ENCODE measurements at regions not wholly inside any gene's neighbourhood (a gene's known extent, or its start where the extent isn't known, plus 50 kb on each side); places are given as distances from the start of the nearest gene placed in this dataset.
"Not testable (repeated sequence)": the region's sequence is repeated elsewhere in the genome, so short reads cannot be mapped to it uniquely, and the experiment has no call there.

GRCh38 chr17:68768804-68769203 lies 167.6 kb upstream of the FAM20A start:
- Mint-ChIP-seq H3K36me3 (ENCODE audit: low read depth) (no peaks in the 10 kb centered on the region), H3K27ac (no peak overlapping the region), H3K4me1 (ENCODE audit: low read depth) (peaks cover 4% of the 10 kb centered on the region), H3K4me3 (no peak overlapping the region), H3K27me3 (ENCODE audit: low read depth) (peaks cover 4% of the 10 kb centered on the region), H3K9me3 (no peaks in the 10 kb centered on the region)

- Mint-ChIP-seq H3K36me3 (ENCODE audit: low read depth) (no peaks in the 10 kb centered on the region), H3K27ac (no peak overlapping the region), H3K9me3 (no peaks in the 10 kb centered on the region), H3K4me3 (no peak overlapping the region), H3K27me3 (ENCODE audit: low read depth) (peaks cover 8% of the 10 kb centered on the region), H3K4me1 (ENCODE audit: low read depth) (peaks cover 2% of the 10 kb centered on the region)
Measured at GRCh38 chr17:68766640-68767039, 165.5 kb upstream of the FAM20A start.

GRCh38 chr17:68763562-68763961 lies 162.4 kb upstream of the FAM20A start:
- Mint-ChIP-seq H3K4me3 (no peak overlapping the region), H3K4me1 (ENCODE audit: low read depth) (peaks cover 9% of the 10 kb centered on the region), H3K9me3 (no peaks in the 10 kb centered on the region), H3K36me3 (ENCODE audit: low read depth) (no peaks in the 10 kb centered on the region), H3K27ac (no peak overlapping the region), H3K27me3 (ENCODE audit: low read depth) (peaks cover 8% of the 10 kb centered on the region)

DNA sequence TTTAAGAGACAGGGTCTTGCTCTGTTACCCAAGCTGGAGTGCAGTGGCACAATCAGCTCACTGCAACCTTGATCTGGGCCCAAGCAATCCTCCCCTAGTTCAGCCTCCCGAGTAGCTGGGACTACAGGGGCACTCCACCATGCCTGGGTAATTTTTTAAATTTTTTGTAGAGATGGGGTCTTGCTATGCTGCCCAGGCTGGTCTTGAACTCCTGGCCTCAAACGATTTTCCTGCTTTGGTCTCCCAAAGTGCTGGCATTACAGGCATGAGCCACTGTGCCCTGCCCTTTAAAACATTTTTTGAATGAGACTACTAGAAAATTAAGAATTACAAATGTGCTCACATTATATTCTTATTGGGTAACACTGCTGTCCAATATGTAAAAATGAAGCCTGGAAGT lies 161.7 kb upstream of the FAM20A start:
- Mint-ChIP-seq H3K27me3 (ENCODE audit: low read depth) (peaks cover 8% of the 10 kb centered on the region), H3K4me3 (no peak overlapping the region), H3K36me3 (ENCODE audit: low read depth) (no peaks in the 10 kb centered on the region), H3K4me1 (ENCODE audit: low read depth) (peaks cover 9% of the 10 kb centered on the region), H3K27ac (no peak overlapping the region), H3K9me3 (no peaks in the 10 kb centered on the region)

DNA sequence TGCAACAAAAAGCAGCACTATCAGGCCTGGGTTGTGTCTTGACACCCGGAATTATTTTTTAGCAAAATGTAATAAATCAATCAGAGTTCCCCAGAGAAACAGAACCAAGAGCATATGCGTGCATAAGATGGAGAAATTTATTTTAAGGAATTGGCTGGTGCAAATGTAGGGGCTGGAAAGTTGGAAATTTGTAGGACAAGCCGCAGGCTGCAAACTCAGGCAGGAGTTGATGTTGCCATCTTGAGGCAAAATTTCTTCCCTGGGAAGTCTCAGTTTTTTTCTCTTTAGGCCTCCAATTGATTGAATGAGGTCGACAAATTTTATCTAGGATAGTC lies 158.9 kb upstream of the FAM20A start:
- peaks cover 9% of the 10 kb centered on the region for H3K4me1 Mint-ChIP-seq (ENCODE audit: low read depth)
- H3K36me3 Mint-ChIP-seq (ENCODE audit: low read depth), result no peaks in the 10 kb centered on the region
- peaks cover 8% of the 10 kb centered on the region for H3K27me3 Mint-ChIP-seq (ENCODE audit: low read depth)
- H3K9me3 Mint-ChIP-seq, result peaks cover 6% of the 10 kb centered on the region
- no peak overlapping the region for H3K27ac Mint-ChIP-seq
- H3K4me3 Mint-ChIP-seq, result peak overlapping the region; percentile 8

DNA sequence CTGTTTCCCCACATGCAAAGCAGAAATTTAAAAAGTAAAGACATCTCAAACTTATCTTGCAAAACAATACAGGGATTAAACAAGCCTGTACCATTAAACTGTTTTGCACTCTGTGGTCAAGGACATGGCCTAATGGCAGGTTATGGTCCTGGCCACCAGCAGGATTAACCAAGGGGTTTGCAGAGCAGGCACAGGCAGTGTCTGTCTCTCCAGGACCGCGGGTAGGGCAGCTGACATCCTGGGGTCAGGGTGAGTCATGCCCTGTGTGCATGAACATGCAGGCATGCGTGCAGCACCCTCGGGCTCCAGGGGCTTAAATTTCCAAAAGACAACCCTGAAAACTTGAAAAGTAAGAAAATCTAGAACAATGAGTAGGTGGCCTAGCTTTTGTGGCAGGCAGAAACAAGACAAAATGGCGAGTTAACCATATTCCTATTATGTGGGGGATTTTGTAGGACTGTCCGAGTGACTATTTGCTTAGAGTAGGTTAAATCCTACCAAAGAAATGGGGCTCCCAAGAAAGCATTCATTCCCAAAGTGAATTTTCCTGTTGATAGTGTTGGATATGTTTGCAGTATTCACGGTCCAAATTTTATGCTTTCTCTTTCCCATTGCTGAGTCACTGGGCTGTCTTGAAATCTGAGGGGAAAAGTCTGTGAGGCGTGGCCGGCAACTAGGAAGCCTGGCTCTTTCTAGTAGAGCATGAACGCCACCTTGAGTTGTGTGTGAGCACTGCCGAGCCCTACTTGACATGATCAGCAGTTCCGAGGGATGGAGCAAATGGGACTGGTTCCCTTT lies 158.4 kb upstream of the FAM20A start:
- Mint-ChIP-seq H3K4me3 (peak overlapping the region; percentile 8), H3K27ac (no peak overlapping the region), H3K9me3 (peaks cover 6% of the 10 kb centered on the region), H3K27me3 (ENCODE audit: low read depth) (peaks cover 8% of the 10 kb centered on the region), H3K4me1 (ENCODE audit: low read depth) (peaks cover 9% of the 10 kb centered on the region), H3K36me3 (ENCODE audit: low read depth) (no peaks in the 10 kb centered on the region)

- Mint-ChIP-seq H3K4me3 (no peak overlapping the region), H3K27ac (no peak overlapping the region), H3K9me3 (peaks cover 6% of the 10 kb centered on the region), H3K4me1 (ENCODE audit: low read depth) (peaks cover 9% of the 10 kb centered on the region), H3K27me3 (ENCODE audit: low read depth) (peaks cover 6% of the 10 kb centered on the region), H3K36me3 (ENCODE audit: low read depth) (no peaks in the 10 kb centered on the region)
Measured at GRCh38 chr17:68759002-68759342, 157.8 kb upstream of the FAM20A start.

DNA sequence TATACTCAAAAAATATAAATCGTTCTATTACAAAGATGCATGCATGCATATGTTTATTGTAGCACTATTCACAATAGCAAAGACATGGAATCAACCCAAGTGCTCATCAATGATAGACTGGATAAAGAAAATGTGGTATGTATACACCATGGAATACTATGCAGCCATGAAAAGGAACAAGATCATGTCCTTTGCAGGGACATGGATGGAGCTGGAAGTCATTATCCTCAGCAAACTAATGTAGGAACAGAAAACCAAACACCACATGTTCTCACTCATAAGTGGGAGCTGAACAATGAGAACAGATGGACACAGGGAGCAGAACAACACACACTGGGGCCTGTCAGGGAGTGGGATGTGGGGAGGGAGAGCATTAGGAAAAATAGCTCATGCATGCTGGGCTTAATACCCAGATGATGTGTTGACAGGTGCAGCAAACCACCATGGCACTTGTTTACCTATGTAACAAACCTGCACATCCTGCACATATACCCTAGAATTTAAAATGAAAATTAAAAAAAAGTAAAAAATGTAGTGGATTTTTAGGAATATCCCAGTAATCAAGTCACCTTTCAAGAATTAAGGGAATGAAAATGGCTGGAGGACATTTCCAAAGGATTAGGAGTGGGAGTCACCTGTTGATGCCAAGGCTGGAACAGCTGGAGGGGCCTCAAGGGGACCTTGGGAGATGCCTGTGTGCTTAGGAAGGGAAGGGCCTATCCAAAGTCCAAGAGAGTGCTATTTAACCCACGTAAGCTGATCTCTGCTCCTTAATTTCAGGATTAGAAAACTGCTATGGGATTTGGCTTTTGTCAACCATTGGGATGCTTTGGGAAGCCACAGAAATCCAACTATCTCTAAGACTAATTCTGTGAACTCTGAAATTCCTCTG lies 156.9 kb upstream of the FAM20A start:
- H3K36me3 Mint-ChIP-seq (ENCODE audit: low read depth); H3K27ac Mint-ChIP-seq; H3K9me3 Mint-ChIP-seq; H3K4me3 Mint-ChIP-seq; H3K27me3 Mint-ChIP-seq (ENCODE audit: low read depth); H3K4me1 Mint-ChIP-seq (ENCODE audit: low read depth): not testable (repeated sequence)

DNA sequence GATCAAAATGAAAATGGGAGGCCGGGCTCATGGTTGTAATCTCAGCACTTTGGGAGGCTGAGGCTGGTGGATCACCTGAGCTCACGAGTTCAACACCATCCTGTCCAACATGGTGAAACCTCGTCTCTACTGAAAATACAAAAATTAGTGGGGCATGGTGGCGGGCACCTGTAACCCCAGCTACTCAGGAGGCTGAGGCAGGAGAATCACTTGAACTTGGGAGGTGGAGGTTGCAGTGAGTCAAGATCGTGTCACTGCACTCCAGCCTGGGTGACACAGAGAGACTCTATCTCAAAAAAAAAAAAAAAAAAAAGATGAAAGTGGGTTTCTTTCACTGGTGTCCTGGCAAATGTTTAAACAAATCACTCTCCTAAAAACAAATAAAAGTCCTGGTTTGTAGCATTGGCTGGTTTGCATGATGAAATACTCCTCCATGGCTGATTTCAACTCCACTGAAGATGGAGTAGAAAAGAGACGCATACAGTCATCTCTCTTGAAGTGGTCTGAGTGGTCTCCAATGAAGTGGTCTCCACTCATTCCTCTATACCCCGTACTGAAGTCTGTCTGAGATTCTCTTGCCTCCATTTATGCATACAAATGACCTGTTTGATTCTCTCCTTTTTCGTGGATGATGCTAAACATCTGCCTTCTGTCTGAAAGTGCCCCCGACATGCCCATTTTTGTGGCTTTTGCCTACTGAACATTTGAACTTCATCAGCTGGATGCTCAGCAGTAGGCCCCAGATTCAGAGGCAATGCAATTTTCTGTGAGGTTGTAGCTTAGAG lies 153.0 kb upstream of the FAM20A start:
- H3K36me3 Mint-ChIP-seq (ENCODE audit: low read depth), result no peaks in the 10 kb centered on the region
- peaks cover 2% of the 10 kb centered on the region for H3K4me1 Mint-ChIP-seq (ENCODE audit: low read depth)
- H3K4me3 Mint-ChIP-seq, result no peak overlapping the region

DNA sequence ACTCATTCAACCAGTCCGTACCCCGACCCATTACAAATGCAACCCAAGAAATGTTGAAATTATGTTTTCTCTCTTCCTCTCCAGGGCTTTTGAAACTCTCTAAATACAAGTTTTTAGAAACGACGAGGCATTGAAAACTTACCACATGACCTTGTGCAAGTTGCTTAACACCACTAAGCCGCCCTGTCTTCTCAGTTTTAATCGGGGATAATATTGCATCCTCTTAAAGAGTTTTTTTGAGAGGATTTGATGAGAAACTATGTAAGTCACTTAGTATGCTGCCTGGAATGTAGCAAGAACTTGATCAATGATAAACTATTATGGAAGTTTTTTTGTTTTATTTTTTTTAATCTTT lies 149.0 kb upstream of the FAM20A start:
- H3K27ac Mint-ChIP-seq, result no peak overlapping the region

More for the DNA sequence above, 153.0 kb upstream of the FAM20A start:
- Mint-ChIP-seq H3K27ac (no peak overlapping the region), H3K9me3 (peaks cover 6% of the 10 kb centered on the region), H3K27me3 (ENCODE audit: low read depth) (no peaks in the 10 kb centered on the region)

GRCh38 chr17:68749349-68750207 lies 148.4 kb upstream of the FAM20A start:
- Mint-ChIP-seq H3K4me3 (no peak overlapping the region), H3K27me3 (ENCODE audit: low read depth) (peaks cover 3% of the 10 kb centered on the region), H3K9me3 (no peaks in the 10 kb centered on the region), H3K36me3 (ENCODE audit: low read depth) (no peaks in the 10 kb centered on the region), H3K27ac (no peak overlapping the region), H3K4me1 (ENCODE audit: low read depth) (no peaks in the 10 kb centered on the region)

More for the DNA sequence above, 149.0 kb upstream of the FAM20A start:
- Mint-ChIP-seq H3K9me3 (no peaks in the 10 kb centered on the region), H3K4me3 (no peak overlapping the region), H3K27me3 (ENCODE audit: low read depth) (peaks cover 3% of the 10 kb centered on the region), H3K4me1 (ENCODE audit: low read depth) (no peaks in the 10 kb centered on the region), H3K36me3 (ENCODE audit: low read depth) (no peaks in the 10 kb centered on the region)

DNA sequence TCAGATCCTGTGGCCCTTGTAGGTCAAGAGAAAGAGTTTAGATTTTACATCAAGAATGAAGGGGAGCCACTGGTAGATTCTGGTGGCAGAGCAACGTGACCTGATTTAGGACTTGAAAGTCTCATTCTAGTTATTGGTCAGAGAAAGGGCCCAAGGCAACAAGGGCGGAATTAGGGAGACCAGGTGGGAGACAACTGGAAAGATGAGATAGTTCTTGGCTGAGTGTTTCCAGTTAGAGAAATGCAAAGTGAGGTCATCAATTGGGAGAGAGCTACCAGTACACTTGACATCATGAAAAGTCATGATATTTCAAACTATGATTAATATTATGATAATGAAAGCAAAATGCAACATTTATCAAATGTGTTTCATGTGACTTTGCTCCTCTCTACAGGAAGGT lies 147.2 kb upstream of the FAM20A start:
- no peaks in the 10 kb centered on the region for H3K9me3 Mint-ChIP-seq
- H3K4me3 Mint-ChIP-seq, result no peak overlapping the region
- peaks cover 3% of the 10 kb centered on the region for H3K27me3 Mint-ChIP-seq (ENCODE audit: low read depth)
- H3K36me3 Mint-ChIP-seq (ENCODE audit: low read depth), result no peaks in the 10 kb centered on the region
- no peak overlapping the region for H3K27ac Mint-ChIP-seq
- H3K4me1 Mint-ChIP-seq (ENCODE audit: low read depth), result no peaks in the 10 kb centered on the region

DNA sequence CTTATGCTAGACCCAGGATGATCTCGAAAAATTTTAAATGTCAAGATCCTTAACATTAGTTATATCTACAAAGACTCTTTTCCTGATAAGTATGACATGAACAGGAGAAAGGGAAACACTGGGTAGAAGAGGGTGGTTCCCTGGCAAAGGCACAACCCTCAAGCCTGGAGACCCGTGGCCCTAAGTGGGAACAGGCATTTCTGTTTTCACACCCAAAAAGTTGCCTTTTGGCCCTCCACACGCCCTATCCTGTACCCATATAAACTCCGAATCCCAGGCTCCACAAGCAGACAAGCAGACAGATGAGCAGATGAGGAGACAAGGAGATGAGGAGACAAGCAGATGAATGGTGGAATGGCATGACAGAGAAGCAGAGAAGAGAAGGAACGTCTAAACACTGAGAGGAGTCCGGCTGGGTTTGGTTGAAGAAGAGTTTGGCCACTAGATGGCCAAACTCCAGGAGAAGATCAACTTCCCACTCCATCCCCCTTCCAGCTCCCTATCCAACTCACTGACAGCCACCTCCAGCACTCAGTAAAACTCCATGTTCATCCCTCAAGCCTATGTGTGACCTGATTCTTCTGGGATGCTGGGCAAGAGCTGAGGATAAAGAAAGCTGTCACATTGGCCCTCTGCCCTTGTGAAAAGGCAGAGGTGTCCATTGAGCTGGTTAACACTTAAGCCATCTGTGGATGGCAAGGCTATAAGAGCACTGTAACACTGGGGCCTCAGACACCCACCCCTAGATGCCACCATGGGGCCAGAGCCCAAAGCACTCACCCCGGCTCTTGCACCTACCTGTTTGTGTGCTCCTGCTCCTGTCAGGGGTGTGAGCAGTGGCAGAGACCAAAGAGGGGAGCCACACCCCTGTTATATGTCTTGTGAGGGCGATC lies 139.6 kb upstream of the FAM20A start:
- Mint-ChIP-seq H3K27me3 (ENCODE audit: low read depth) (peaks cover 23% of the 10 kb centered on the region), H3K36me3 (ENCODE audit: low read depth) (no peaks in the 10 kb centered on the region)

More for the DNA sequence above, 139.6 kb upstream of the FAM20A start:
- Mint-ChIP-seq H3K4me1 (ENCODE audit: low read depth) (no peaks in the 10 kb centered on the region), H3K4me3 (no peak overlapping the region), H3K9me3 (no peaks in the 10 kb centered on the region), H3K27ac (no peak overlapping the region)
